NB4 (cell line): ENCODE measurements at regions not wholly inside any gene's neighbourhood (a gene's known extent, or its start where the extent isn't known, plus 50 kb on each side); places are given as distances from the start of the nearest gene placed in this dataset.

ENCODE experiments used
- CTCF ChIP-seq: IDR thresholded peaks from one replicate; pipeline ENCODE4 v1.5.1; 2012; ENCODE audit warnings: low read depth, low read length
- MAX ChIP-seq: IDR thresholded peaks from 2 replicates; pipeline ENCODE4 v1.6.1; 2011; ENCODE audit warnings: low read depth, low read length
- MYC ChIP-seq: IDR thresholded peaks from 2 replicates; pipeline ENCODE4 v1.6.1; 2011; ENCODE audit warnings: low read depth, low read length
- POLR2A ChIP-seq: IDR thresholded peaks from 2 replicates; pipeline ENCODE4 v1.6.1; 2011; ENCODE audit warnings: mild to moderate bottlenecking; ENCODE audit not compliant: insufficient read length; ENCODE audit errors: extremely low read depth

GRCh38 chr5:40037713-40038112, 612.9 kb upstream of the DAB2 start:
- TF ChIP-seq CTCF: no peak
- TF ChIP-seq POLR2A: no peak
- no peak for TF ChIP-seq MAX
- no peak for TF ChIP-seq MYC
